ENCODE measurements at regions not wholly inside any gene's neighbourhood (a gene's known extent, or its start where the extent isn't known, plus 50 kb on each side); places are given as distances from the start of the nearest gene placed in this dataset.

GRCh38 chr2:20925265-20925889, 102.5 kb upstream of the LDAH start (continued):
- TF ChIP-seq SMAD3 (CRISPR knock-in tag; IDR thresholded peaks at IDR 0.05) (peak; percentile 50; the same call in 1 of the 2 replicates), DRAP1 (CRISPR knock-in tag; IDR thresholded peaks at IDR 0.05) (0 out of 2 replicates have a peak, but pooled peaks have one; percentile 33), BCL6 (CRISPR knock-in tag; IDR thresholded peaks at IDR 0.05) (no peak), NFYC (CRISPR knock-in tag; IDR thresholded peaks at IDR 0.05) (peak; percentile 23; the same call in 1 of the 2 replicates), ZNF780A (CRISPR knock-in tag; IDR thresholded peaks at IDR 0.05) (peak; percentile 47; the same call in 1 of the 2 replicates), RXRA (CRISPR knock-in tag; IDR thresholded peaks at IDR 0.05) (no peak), ZC3H13 (CRISPR knock-in tag; IDR thresholded peaks at IDR 0.05) (0 out of 2 replicates have a peak, but pooled peaks have one; percentile 35), ISX (CRISPR knock-in tag; conservative IDR thresholded peaks at IDR 0.05) (0 out of 2 replicates have a peak, but pooled peaks have one; percentile 63), AGO2 (optimal IDR thresholded peaks at IDR 0.05; ENCODE audit: low read depth, low read length) (no peak), ZNF841 (CRISPR knock-in tag; IDR thresholded peaks at IDR 0.05; ENCODE audit: borderline replicate concordance) (0 out of 2 replicates have a peak, but pooled peaks have one; percentile 47), SRF (IDR thresholded peaks at IDR 0.05; ENCODE audit: low read depth, low read length) (no peak), ZBTB43 (CRISPR knock-in tag; conservative IDR thresholded peaks at IDR 0.05) (0 out of 2 replicates have a peak, but pooled peaks have one; percentile 23), HDAC6 (IDR thresholded peaks at IDR 0.05; ENCODE audit: low read depth, low read length) (no peak), ZNF205 (CRISPR knock-in tag; IDR thresholded peaks at IDR 0.05) (no peak), NKX3-1 (CRISPR knock-in tag; IDR thresholded peaks at IDR 0.05) (0 out of 2 replicates have a peak, but pooled peaks have one; percentile 31), ZNF557 (CRISPR knock-in tag; IDR thresholded peaks at IDR 0.05) (0 out of 2 replicates have a peak, but pooled peaks have one; percentile 30), SMYD3 (CRISPR knock-in tag; IDR thresholded peaks at IDR 0.05) (no peak), KAT8 (CRISPR knock-in tag; IDR thresholded peaks at IDR 0.05) (peak; percentile 53; the same call in 1 of the 2 replicates)

All from HepG2 (cell line).